Osteocyte (in vitro differentiated cells): ENCODE measurements at regions not wholly inside any gene's neighbourhood (a gene's known extent, or its start where the extent isn't known, plus 50 kb on each side); places are given as distances from the start of the nearest gene placed in this dataset.

Source experiments
- DNase-seq: peaks from one replicate; pipeline ENCODE4 v3.0.0; 2021; ENCODE audit warnings: mixed read lengths; ENCODE audit not compliant: unreplicated experiment; ENCODE audit errors: extremely low spot score
- H3K27ac Mint-ChIP-seq: one replicate; pipeline ENCODE4 v1.8.0; 2021; ENCODE audit warnings: mild to moderate bottlenecking, mixed read lengths; ENCODE audit not compliant: unreplicated experiment
- H3K27me3 Mint-ChIP-seq: one replicate; pipeline ENCODE4 v1.8.0; 2021; ENCODE audit warnings: mixed read lengths; ENCODE audit not compliant: unreplicated experiment
- H3K36me3 Mint-ChIP-seq: one replicate; pipeline ENCODE4 v1.8.0; 2021; ENCODE audit warnings: mixed read lengths; ENCODE audit not compliant: unreplicated experiment
- H3K4me1 Mint-ChIP-seq: one replicate; pipeline ENCODE4 v1.8.0; 2021; ENCODE audit warnings: mixed read lengths; ENCODE audit not compliant: unreplicated experiment
- H3K4me3 Mint-ChIP-seq: one replicate; pipeline ENCODE4 v1.8.0; 2021; ENCODE audit warnings: mild to moderate bottlenecking, moderate library complexity, mixed read lengths; ENCODE audit not compliant: unreplicated experiment
- H3K9me3 Mint-ChIP-seq: one replicate; pipeline ENCODE4 v1.8.0; 2021; ENCODE audit warnings: mixed read lengths; ENCODE audit not compliant: unreplicated experiment
- TF ChIP-seq, protein P1 (sequence below): fragments of 200-600 bp; sonication (generic); IDR thresholded peaks from 2 replicates; pipeline ENCODE4 v1.5.0; 2021; ENCODE audit warnings: antibody characterized with exemption, mild to moderate bottlenecking, moderate library complexity

DNA sequence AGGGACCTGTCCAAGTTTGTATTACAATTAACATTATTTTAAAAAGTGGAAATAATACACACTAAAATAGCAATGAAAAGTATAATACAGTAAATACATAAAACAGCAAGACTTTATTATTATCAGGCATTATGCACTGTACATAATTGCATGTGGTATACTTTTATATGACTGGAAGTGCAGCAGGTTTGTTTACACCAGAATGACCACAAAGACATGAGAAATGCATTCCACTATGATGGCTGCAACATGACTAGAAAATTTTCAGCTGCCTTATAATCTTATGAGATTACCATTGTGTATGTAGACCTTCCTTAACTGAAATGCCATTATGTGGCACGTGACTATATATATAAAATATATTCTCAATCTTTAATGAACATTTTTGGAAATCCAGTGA is 1699.6 kb downstream of the KCNT2 start:
- Mint-ChIP-seq H3K27ac (no peak overlapping the region), H3K4me1 (no peaks in the 10 kb centered on the region), H3K36me3 (no peaks in the 10 kb centered on the region), H3K9me3 (no peaks in the 10 kb centered on the region), H3K4me3 (no peak overlapping the region), H3K27me3 (no peaks in the 10 kb centered on the region)
- TF ChIP-seq, protein P1, sequence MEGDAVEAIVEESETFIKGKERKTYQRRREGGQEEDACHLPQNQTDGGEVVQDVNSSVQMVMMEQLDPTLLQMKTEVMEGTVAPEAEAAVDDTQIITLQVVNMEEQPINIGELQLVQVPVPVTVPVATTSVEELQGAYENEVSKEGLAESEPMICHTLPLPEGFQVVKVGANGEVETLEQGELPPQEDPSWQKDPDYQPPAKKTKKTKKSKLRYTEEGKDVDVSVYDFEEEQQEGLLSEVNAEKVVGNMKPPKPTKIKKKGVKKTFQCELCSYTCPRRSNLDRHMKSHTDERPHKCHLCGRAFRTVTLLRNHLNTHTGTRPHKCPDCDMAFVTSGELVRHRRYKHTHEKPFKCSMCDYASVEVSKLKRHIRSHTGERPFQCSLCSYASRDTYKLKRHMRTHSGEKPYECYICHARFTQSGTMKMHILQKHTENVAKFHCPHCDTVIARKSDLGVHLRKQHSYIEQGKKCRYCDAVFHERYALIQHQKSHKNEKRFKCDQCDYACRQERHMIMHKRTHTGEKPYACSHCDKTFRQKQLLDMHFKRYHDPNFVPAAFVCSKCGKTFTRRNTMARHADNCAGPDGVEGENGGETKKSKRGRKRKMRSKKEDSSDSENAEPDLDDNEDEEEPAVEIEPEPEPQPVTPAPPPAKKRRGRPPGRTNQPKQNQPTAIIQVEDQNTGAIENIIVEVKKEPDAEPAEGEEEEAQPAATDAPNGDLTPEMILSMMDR, result no peak
- DNase-seq, result no peak

DNA sequence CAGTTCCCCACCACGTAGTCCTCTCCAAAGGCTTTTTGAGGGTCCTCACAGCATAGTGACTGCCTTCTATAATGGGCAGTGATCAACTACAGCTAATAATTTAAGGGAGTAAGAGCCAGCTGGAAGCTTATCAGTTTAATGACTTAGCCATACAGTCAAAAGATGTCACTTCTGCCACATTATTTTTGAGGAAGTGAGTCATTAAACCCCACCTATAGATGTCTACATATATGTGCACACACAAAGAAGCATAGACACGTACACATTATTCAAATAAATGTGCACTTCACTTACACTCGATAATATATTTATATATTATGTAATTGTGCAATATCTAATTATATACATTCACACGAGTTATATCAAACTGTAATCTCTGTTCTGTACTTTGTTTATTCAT is 1704.7 kb downstream of the KCNT2 start:
- TF ChIP-seq, protein P1, result no peak
- H3K9me3 Mint-ChIP-seq, result no peaks in the 10 kb centered on the region
- no peak for DNase-seq
- no peaks in the 10 kb centered on the region for H3K36me3 Mint-ChIP-seq
- H3K4me1 Mint-ChIP-seq, result no peaks in the 10 kb centered on the region
- no peaks in the 10 kb centered on the region for H3K27me3 Mint-ChIP-seq
- H3K4me3 Mint-ChIP-seq, result no peak overlapping the region
- H3K27ac Mint-ChIP-seq, result no peak overlapping the region

DNA sequence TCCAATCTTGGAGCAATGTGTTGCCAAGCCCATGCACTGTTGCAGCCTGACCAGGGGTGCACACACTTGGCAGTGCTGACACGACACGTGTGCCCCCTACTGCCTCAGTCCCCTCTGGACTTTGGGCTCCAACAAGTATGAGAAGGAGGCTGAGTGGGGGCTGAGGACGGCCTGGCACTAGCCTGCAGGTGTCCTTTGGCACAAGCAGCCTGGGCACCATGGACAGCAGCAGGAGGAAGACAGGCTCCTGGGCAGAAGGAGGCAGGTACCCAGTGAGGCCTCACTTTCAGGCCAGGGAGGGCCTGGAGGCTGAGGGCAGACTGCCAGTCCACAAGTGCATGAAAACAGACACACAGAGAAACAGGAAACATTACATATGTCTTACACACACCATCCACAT is 1702.9 kb upstream of the B3GALT2 start:
- Mint-ChIP-seq H3K36me3 (no peaks in the 10 kb centered on the region), H3K27ac (no peak overlapping the region), H3K4me1 (no peaks in the 10 kb centered on the region), H3K4me3 (no peak overlapping the region), H3K9me3 (peaks cover 6% of the 10 kb centered on the region), H3K27me3 (no peaks in the 10 kb centered on the region)
- TF ChIP-seq, protein P1, result no peak
- no peak for DNase-seq

DNA sequence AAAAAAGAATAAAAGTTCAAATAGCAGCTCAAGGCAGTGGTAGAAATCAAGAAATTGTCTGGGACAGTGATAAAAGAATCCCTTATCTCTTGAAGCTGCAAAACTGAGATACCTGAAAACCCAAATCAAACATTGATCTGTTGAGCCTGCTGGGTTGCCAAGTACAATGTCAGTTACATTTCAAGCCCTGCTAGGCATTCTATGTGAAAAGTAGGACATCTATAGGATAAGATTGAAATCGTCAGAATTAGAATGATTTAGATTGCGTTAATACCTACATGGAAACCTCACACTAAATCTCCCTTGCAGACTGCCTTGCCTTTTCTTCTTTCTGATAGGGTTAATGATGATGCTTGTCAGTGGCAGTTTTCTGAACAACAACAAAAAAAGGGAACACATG is 1684.4 kb upstream of the B3GALT2 start:
- Mint-ChIP-seq H3K36me3 (no peaks in the 10 kb centered on the region), H3K4me3 (no peak overlapping the region), H3K9me3 (no peaks in the 10 kb centered on the region), H3K27ac (no peak overlapping the region), H3K27me3 (no peaks in the 10 kb centered on the region), H3K4me1 (peaks cover 2% of the 10 kb centered on the region)
- TF ChIP-seq, protein P1, result no peak
- no peak for DNase-seq

DNA sequence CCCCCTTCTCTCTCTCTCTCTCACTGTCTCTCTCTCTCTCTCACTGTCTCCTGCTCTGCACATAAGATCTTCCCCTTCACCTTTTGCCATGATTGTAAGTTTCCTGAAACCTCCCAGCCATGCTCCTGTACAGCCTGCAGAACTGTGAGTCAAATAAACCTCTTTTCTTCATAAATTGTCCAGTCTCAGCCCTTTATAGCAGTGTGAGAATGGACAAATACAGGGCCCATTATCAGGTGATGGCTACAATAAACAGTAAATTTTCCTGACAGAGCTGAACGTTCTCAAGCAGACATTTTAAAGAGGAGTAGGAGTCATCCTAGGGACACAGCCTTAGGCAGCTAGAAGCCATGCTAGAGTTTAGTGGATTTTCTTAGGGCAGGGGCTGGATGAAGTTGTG is 1679.7 kb upstream of the B3GALT2 start:
- TF ChIP-seq, protein P1, result no peak
- Mint-ChIP-seq H3K27me3 (no peaks in the 10 kb centered on the region), H3K36me3 (no peaks in the 10 kb centered on the region), H3K27ac (no peak overlapping the region), H3K4me1 (peaks cover 3% of the 10 kb centered on the region), H3K9me3 (peaks cover 3% of the 10 kb centered on the region), H3K4me3 (no peak overlapping the region)
- DNase-seq, result no peak
